ENCODE measurements at regions not wholly inside any gene's neighbourhood (a gene's known extent, or its start where the extent isn't known, plus 50 kb on each side); places are given as distances from the start of the nearest gene placed in this dataset.

DNA sequence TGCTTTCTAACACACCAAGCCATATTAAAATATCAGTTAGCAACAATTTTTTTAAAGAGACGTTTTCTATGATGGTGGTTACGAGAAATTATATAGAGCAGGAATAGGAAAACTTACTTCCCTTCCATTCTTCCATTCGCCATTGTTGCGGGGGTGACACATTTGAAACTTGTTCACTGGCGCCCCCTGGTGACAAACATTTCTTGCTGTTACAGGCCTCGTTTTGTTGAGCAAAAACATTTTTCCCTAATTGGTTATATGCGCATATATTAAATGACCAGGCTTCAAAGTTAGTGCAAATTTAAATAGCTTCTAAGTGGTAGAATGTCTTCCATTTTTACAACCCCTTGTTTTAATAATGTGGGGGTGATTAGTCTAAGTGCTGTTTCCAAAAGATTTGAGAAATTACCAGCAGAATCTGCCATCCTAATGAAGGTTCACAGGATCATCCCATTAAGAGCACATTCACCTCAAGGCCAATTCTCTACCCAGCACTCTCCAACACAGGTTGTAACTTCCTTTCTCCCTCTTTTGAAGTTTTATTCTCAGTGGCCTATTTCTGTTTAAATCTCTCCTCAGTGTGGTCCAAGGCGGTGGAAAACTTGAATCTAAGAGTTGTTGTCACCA lies 1124.7 kb downstream of the FLRT2 start:
- TF ChIP-seq, protein P1, sequence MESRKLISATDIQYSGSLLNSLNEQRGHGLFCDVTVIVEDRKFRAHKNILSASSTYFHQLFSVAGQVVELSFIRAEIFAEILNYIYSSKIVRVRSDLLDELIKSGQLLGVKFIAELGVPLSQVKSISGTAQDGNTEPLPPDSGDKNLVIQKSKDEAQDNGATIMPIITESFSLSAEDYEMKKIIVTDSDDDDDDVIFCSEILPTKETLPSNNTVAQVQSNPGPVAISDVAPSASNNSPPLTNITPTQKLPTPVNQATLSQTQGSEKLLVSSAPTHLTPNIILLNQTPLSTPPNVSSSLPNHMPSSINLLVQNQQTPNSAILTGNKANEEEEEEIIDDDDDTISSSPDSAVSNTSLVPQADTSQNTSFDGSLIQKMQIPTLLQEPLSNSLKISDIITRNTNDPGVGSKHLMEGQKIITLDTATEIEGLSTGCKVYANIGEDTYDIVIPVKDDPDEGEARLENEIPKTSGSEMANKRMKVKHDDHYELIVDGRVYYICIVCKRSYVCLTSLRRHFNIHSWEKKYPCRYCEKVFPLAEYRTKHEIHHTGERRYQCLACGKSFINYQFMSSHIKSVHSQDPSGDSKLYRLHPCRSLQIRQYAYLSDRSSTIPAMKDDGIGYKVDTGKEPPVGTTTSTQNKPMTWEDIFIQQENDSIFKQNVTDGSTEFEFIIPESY (IDR thresholded peaks at IDR 0.05): no peak
- TF ChIP-seq, protein P2, sequence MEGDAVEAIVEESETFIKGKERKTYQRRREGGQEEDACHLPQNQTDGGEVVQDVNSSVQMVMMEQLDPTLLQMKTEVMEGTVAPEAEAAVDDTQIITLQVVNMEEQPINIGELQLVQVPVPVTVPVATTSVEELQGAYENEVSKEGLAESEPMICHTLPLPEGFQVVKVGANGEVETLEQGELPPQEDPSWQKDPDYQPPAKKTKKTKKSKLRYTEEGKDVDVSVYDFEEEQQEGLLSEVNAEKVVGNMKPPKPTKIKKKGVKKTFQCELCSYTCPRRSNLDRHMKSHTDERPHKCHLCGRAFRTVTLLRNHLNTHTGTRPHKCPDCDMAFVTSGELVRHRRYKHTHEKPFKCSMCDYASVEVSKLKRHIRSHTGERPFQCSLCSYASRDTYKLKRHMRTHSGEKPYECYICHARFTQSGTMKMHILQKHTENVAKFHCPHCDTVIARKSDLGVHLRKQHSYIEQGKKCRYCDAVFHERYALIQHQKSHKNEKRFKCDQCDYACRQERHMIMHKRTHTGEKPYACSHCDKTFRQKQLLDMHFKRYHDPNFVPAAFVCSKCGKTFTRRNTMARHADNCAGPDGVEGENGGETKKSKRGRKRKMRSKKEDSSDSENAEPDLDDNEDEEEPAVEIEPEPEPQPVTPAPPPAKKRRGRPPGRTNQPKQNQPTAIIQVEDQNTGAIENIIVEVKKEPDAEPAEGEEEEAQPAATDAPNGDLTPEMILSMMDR (IDR thresholded peaks at IDR 0.05; ENCODE audit: low read depth, low read length, missing input control): peak; percentile 23
- TF ChIP-seq, protein P3, sequence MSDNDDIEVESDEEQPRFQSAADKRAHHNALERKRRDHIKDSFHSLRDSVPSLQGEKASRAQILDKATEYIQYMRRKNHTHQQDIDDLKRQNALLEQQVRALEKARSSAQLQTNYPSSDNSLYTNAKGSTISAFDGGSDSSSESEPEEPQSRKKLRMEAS (IDR thresholded peaks at IDR 0.05): no peak
